ENCODE measurements at regions not wholly inside any gene's neighbourhood (a gene's known extent, or its start where the extent isn't known, plus 50 kb on each side); places are given as distances from the start of the nearest gene placed in this dataset.

DNA sequence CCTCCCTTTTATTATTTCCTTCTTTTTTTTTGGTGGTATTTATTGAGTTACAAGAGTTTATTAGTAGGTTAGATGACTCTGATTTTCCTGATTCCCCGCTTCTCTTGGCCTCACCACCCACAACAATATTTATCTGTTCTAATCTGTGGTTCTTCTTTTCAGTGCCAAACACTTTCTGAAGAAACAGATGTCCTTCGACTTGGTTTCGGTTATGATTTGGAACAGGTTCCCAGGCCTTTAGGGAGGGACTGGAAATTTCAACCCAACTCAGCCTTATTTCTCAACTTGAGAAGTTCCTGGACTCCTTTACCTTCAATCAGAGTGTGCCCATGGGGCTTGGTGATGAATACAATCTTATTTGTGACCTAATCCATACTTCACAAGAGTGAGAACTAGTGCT is 108.1 kb downstream of the UCHL1 start:
- no peak for TF ChIP-seq POLR2A (IDR thresholded peaks at IDR 0.05)
- TF ChIP-seq, protein P1, sequence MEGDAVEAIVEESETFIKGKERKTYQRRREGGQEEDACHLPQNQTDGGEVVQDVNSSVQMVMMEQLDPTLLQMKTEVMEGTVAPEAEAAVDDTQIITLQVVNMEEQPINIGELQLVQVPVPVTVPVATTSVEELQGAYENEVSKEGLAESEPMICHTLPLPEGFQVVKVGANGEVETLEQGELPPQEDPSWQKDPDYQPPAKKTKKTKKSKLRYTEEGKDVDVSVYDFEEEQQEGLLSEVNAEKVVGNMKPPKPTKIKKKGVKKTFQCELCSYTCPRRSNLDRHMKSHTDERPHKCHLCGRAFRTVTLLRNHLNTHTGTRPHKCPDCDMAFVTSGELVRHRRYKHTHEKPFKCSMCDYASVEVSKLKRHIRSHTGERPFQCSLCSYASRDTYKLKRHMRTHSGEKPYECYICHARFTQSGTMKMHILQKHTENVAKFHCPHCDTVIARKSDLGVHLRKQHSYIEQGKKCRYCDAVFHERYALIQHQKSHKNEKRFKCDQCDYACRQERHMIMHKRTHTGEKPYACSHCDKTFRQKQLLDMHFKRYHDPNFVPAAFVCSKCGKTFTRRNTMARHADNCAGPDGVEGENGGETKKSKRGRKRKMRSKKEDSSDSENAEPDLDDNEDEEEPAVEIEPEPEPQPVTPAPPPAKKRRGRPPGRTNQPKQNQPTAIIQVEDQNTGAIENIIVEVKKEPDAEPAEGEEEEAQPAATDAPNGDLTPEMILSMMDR (IDR thresholded peaks at IDR 0.05) = no peak

Measured in heart left ventricle (tissue), 13 donors.